GM11168 (cell line): ENCODE measurements at regions not wholly inside any gene's neighbourhood (a gene's known extent, or its start where the extent isn't known, plus 50 kb on each side); places are given as distances from the start of the nearest gene placed in this dataset.
"Not testable (repeated sequence)": the region's sequence is repeated elsewhere in the genome, so short reads cannot be mapped to it uniquely, and the experiment has no call there.

Source experiments
- in situ Hi-C: fragments of 300-500 bp; cut with MboI; formaldehyde crosslinking; loops from one replicate; pipeline ENCODE4 v1.12.0; 2022; ENCODE audit warnings: low sequenced_read_pairs; ENCODE audit not compliant: unreplicated experiment

- in situ Hi-C loops, result no loop called here
Observed at GRCh38 chr1:55876276-55877060, 661.3 kb upstream of the USP24 start.

DNA sequence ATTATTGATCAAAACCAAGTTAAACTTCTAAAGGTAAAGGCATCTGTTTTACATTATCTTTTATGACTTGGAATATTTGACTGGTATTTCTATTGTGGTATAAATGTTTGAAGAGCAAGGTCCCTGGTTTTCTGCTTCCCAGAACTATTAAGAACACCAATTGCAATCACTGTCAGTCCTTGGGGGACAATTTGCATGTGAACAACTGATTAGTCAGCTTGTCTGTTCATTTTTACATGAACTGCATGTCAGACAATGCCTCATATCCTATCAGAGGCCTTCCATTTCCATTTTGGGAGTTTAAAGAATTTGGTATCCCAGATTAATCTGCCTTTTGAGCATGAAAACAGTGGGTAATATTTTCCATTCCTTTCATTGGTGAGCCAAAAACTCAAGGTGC lies 654.9 kb upstream of the USP24 start:
- in situ Hi-C loops, result no loop called here

- in situ Hi-C loops, result no loop called here
Observed at GRCh38 chr1:55869065-55869464, 653.9 kb upstream of the USP24 start.

GRCh38 chr1:55868026-55868425 lies 652.9 kb upstream of the USP24 start:
- in situ Hi-C loops, result no loop called here

DNA sequence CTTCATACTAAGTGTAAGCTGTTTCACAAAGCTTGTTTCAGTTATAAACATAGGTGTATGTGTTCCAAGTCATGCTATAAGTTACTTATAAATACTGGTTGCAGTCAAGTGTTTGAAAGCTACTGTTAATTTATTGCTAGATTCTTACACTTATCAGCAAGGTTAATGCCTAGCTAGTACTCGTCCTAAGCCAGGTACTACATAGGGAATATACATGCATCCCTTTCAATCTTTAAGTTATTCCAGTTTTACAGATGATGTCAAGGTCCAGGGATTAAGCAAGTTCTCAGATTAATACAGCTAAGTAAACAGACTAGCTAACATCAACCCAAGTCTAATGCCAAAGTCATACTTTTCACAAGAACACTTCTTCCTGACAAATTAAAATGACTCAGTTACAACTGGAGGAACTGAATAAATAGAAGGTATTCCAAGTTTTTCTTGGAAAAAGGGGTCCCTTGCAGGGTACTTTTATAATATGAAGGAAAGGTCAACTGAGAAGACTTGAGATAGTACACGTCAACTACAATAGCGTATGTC lies 652.2 kb upstream of the USP24 start:
- in situ Hi-C loops, result no loop called here

DNA sequence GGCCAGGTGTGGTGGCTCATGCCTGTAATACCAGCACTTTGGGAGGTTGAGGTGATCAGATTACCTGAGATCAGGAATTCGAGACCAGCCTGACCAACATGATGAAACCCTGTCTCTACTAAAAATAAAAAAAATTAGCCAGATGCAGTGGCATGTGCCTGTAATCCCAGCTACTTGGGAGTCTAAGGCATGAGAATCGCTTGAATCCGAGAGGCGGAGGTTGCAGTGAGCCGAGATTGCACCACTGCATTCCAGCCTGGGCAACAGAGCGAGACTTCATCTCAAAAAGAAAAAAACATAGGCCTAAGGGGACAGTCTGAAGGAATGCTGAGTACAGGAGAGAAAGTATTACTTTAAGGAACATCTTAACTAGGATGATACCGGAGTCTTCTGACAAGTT lies 650.6 kb upstream of the USP24 start:
- in situ Hi-C loops, result not testable (repeated sequence)

DNA sequence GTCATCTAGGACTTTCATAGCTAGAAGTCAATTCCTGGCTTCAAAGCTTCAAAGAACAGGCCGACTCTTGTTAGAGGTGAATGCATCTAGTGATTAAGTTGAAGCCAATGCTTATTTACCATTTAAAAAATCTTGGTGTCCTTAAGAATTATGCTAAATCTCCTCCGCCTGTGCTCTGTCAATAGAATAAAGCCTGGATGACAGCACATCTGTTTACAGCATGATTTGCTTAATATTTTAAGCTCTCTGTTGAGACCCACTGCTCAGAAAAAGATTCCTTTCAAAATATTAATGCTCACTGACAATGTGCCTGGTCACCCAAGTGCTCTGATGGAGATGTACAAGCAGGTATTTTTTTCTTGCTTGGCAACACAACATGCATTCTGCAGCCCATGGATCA lies 649.1 kb upstream of the USP24 start:
- in situ Hi-C loops, result no loop called here

- in situ Hi-C loops, result no loop called here
Observed at GRCh38 chr1:55861676-55862340, 646.6 kb upstream of the USP24 start.

DNA sequence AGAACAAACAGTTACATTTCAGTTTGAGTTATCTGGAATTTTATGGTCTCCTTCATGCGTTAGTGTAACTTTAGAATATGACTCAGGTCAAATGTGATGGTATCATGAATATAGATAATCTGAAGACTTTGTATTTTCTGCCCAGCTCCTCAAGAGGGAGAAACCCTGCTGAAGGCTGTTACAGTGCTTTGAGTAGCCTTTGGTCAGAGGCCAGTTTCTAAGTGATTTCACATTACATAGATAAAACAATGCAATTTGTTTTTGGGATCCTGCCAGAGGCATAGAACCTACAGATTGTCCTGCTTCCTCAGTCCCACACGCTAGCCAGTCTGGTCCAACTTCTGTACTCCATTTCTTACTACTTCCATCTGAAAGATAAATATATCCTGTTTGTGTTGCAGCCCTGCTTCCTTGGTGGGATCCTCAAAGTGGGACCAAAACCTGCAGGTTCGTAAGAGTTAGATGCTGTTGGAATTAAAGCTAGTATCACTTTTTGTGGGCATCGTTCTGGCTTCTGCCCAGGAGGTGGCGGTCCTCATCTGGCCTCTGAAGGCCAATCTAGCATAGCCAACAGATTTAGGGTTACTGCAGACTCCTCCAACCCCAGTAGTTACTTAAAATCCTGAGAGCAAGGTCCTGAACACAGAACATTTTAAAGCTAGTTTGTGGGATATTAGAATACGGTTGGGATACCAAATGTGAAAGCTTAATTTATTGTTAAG lies 645.8 kb upstream of the USP24 start:
- in situ Hi-C loops, result no loop called here

DNA sequence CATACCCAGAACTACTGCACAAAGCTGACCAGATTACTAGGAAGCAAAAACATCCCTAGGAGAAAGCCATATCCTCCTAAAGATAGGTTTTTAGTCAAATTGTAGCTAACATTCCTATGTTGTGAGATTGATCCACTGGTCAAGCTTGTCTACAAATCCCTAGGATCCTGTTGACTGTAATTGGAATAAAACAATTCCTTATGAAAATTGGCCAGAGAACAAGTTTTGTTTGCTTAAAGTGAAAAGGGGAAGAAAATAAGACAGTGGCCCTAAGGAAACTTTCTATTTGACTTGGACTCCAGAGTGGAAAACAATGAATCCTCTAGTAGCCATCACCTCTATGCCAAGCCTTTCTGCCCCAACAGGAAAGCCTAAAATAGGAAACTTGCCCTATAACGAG lies 645.2 kb upstream of the USP24 start:
- in situ Hi-C loops, result no loop called here

DNA sequence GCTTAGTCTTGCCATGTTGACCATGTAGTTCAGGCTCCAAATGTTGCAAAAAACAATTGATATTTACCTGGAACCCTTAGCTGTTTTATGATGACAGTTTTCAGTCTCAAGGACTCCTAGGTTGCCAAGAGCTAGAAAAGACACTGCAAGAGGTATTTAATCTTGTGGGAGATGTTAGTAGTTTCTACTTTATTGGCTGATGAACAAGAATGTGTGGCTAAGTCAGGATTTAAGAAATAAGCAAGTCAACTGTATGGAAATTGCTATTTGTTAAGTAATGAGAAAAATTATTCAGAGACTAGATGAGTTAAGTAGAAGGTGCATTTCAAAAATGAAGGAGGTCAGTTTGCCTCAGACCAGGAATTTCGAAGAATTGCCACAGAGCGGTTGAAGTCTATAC lies 639.7 kb upstream of the USP24 start:
- in situ Hi-C loops, result no loop called here

DNA sequence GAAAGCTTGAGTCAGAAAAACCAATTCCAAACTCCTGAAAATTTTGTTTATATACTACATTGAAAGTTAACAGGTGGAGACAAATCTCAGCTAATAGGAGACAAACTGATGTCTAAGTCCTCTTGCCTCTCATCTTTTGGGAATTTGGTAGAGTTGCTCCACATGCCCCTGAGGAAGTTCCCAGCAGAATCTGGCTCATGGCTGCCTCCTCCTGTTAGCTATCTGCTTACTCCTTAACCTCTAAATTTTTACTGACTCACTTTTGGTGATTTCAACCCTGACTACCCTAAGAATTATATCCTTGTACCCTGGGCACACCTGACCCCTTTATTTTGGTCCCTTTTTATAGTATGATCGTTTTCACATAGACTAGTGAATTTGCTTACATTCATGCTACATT lies 633.7 kb upstream of the USP24 start:
- in situ Hi-C loops, result no loop called here

GRCh38 chr1:55846051-55846450 lies 630.9 kb upstream of the USP24 start:
- in situ Hi-C loops, result no loop called here

- in situ Hi-C loops, result no loop called here
Observed at GRCh38 chr1:55844322-55844721, 629.2 kb upstream of the USP24 start.

DNA sequence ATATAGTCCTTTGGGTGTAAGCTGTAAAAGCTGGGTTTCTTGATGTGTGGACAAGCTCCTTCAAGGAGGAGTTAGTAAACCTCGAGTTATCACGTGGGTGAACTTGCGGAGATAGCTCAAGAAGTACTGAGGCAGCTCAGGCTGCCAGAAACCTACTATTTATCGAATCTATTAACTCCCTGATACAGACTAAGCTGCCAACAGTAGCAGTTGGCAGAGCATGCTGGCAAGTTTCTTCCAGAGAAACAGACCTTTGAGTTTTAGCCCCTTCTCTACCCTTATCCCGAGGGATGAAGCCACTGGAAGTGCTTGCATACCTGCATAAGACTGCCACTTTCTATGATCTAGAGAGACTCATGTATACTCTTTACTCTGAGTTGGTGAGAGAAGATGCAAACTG lies 624.5 kb upstream of the USP24 start:
- in situ Hi-C loops, result no loop called here

- in situ Hi-C loops, result no loop called here
Observed at GRCh38 chr1:55839221-55839620, 624.1 kb upstream of the USP24 start.

DNA sequence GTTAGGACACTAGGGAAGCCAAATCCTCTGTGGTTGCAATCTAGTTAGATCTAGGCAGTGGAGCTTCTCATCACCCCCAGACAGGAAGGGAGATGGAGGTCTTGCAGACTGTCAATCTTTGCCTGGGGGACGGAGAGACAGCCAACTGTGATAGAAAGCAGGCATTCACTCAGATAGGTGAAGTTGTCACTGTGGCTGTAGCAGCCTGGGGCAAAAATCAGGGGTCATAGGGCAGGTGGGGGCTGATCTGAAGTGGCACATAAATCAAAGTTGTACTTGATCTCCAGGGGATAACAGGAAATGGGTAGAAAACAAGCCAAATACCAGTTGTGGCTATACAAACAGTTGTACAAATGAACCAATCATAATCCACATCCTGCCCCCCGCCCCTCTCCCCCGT lies 620.9 kb upstream of the USP24 start:
- in situ Hi-C loops, result no loop called here

DNA sequence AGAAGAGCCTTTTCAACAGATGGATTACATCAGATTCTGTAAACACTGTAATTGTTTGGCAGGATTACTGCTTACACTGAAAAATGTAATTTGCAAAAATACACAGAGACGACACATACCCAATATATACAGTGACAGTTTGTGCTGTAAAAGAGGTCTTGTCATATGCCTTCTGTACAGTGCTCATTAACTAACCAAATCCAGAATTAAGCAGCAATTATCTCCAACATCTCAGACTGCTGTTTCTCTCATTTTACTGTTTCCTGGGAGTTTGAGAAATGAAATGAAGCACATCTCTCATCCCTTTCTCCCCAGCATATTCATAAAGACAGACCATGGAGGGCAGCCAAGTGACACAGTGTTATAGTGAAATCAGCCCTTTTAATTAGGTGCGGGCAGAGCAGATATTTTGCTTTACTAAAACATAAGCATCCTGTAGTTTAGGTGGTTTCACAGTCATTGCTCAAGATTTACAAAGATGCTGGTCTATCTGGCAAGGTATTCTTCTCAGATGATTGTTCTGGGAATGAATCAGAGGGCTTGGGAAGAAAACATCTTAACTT lies 618.4 kb upstream of the USP24 start:
- in situ Hi-C loops, result no loop called here

DNA sequence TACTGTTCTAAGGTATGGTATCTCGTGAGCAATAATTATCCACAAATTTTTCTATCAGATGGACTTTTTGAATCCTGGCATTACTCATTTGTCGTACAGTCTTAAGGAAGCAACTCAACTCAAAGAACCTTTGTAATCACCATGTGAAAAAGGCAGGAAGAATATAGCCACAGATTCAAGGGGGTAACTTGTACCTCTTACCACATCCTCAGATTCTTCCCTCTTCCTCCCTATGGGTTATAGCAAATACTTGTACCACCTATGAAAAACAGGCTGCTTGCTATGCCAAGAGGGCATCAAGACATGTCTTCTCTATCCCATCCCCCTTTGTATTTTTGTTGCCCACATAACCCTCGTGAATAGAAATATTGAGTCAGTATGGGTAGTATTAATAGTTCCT lies 616.6 kb upstream of the USP24 start:
- in situ Hi-C loops, result no loop called here

GRCh38 chr1:55828044-55828443 lies 612.9 kb upstream of the USP24 start:
- in situ Hi-C loops, result no loop called here

DNA sequence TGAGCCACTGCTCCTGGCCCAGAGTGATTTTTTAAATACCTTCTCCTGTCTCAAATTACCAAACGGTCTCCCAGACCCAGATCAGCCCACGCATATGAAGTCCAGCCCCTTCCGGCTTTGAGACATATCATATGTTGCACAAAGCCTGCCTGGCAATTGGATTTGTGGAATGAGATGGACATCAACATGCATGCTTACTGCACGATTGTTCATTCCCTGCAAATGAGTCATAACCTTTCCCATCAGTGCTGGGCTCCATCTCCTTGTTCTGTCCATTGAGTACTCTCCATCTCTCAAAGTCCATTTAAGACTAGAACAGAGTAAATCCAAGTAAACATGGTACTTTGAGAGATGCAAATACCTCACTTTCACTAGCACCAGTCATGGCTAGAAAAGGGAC lies 612.2 kb upstream of the USP24 start:
- in situ Hi-C loops, result no loop called here
